PC-3 (cell line): ENCODE measurements at regions not wholly inside any gene's neighbourhood (a gene's known extent, or its start where the extent isn't known, plus 50 kb on each side); places are given as distances from the start of the nearest gene placed in this dataset.

ENCODE experiments used
- EZH2 ChIP-seq: fragments of 300-600 bp; sonication (generic); IDR thresholded peaks from one replicate; pipeline ENCODE4 v1.6.1; 2017; ENCODE audit warnings: antibody characterized with exemption, mild to moderate bottlenecking, low read length; ENCODE audit not compliant: unreplicated experiment
- EZH2phosphoT487 ChIP-seq: fragments of 300-600 bp; sonication (generic); IDR thresholded peaks from 2 replicates; pipeline ENCODE4 v1.6.1; 2018; ENCODE audit warnings: mild to moderate bottlenecking, antibody characterized with exemption, low read length, borderline replicate concordance
- TF ChIP-seq, protein P1 (sequence below): fragments of 300-600 bp; sonication (generic); conservative IDR thresholded peaks from 2 replicates; pipeline ENCODE4 v1.5.1; 2017; ENCODE audit warnings: antibody characterized with exemption, low read depth, mild to moderate bottlenecking, low read length

DNA sequence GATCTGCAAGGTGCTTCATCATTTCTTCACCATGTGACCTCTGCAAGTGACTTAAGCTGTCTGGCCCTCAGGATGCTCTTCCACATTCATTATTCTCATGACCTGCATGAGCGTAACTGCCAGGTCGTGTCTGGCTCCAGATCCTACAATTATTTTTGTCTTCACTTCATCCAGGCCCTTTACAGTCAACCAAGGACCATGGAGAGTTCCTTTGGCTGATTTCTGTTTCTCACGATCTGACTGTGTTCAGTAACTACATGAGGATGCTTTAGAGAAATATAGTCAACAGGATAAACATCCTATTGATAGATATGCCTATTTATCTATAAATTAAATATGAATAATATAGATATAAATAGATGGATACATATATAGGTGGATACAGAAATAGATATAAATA, 1251.6 kb downstream of the NLGN4Y start:
- TF ChIP-seq, protein P1, sequence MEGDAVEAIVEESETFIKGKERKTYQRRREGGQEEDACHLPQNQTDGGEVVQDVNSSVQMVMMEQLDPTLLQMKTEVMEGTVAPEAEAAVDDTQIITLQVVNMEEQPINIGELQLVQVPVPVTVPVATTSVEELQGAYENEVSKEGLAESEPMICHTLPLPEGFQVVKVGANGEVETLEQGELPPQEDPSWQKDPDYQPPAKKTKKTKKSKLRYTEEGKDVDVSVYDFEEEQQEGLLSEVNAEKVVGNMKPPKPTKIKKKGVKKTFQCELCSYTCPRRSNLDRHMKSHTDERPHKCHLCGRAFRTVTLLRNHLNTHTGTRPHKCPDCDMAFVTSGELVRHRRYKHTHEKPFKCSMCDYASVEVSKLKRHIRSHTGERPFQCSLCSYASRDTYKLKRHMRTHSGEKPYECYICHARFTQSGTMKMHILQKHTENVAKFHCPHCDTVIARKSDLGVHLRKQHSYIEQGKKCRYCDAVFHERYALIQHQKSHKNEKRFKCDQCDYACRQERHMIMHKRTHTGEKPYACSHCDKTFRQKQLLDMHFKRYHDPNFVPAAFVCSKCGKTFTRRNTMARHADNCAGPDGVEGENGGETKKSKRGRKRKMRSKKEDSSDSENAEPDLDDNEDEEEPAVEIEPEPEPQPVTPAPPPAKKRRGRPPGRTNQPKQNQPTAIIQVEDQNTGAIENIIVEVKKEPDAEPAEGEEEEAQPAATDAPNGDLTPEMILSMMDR = no peak
- TF ChIP-seq EZH2 = no peak
- no peak for TF ChIP-seq EZH2phosphoT487
